Stimulated activated naive CD8-positive, alpha-beta T cell treated with anti-CD3 and anti-CD28 coated beads, Interleukin-15, Interleukin-2, amounts not matched to agents 100 U/mL and 50 U/mL, for 24 hours (primary cell): ENCODE measurements at regions not wholly inside any gene's neighbourhood (a gene's known extent, or its start where the extent isn't known, plus 50 kb on each side); places are given as distances from the start of the nearest gene placed in this dataset.

Source experiments
- ATAC-seq: fragments of 150-1000 bp; cut with Tn5 transposase; one replicate; pipeline ENCODE4 v1.10.0; 2021
- DNase-seq: peaks from one replicate; pipeline ENCODE4 v3.0.0; 2021

- ATAC-seq (peak; percentile 28), DNase-seq (no peak)
Observed at GRCh38 chr21:20538039-20538658, 460.1 kb upstream of the NCAM2 start.

GRCh38 chr21:20545454-20545853 is 452.8 kb upstream of the NCAM2 start:
- ATAC-seq, result no peak
- DNase-seq, result no peak

GRCh38 chr21:20551939-20552338 is 446.3 kb upstream of the NCAM2 start:
- ATAC-seq (no peak), DNase-seq (no peak)

GRCh38 chr21:20554785-20555184 is 443.4 kb upstream of the NCAM2 start:
- DNase-seq (no peak), ATAC-seq (no peak)

- no peak for ATAC-seq
Observed at GRCh38 chr21:20570824-20571232, 427.4 kb upstream of the NCAM2 start.

GRCh38 chr21:20572582-20572981 is 425.6 kb upstream of the NCAM2 start:
- ATAC-seq, result no peak
- no peak for DNase-seq

More at GRCh38 chr21:20570824-20571232, 427.4 kb upstream of the NCAM2 start:
- no peak for DNase-seq

- ATAC-seq (no peak), DNase-seq (no peak)
Observed at GRCh38 chr21:20581361-20581760, 416.8 kb upstream of the NCAM2 start.

GRCh38 chr21:20591284-20591683 is 406.9 kb upstream of the NCAM2 start:
- no peak for ATAC-seq
- DNase-seq, result no peak

- DNase-seq (no peak), ATAC-seq (no peak)
Observed at GRCh38 chr21:20592463-20592862, 405.7 kb upstream of the NCAM2 start.

GRCh38 chr21:20603236-20603635 is 395.0 kb upstream of the NCAM2 start:
- no peak for ATAC-seq

GRCh38 chr21:20611008-20611407 is 387.2 kb upstream of the NCAM2 start:
- ATAC-seq (no peak), DNase-seq (no peak)

More at GRCh38 chr21:20603236-20603635, 395.0 kb upstream of the NCAM2 start:
- DNase-seq, result no peak

GRCh38 chr21:20613654-20614053 is 384.6 kb upstream of the NCAM2 start:
- no peak for DNase-seq
- ATAC-seq, result no peak

- ATAC-seq (no peak), DNase-seq (no peak)
Observed at GRCh38 chr21:20617130-20617529, 381.1 kb upstream of the NCAM2 start.

GRCh38 chr21:20618878-20619277 is 379.3 kb upstream of the NCAM2 start:
- ATAC-seq (no peak), DNase-seq (no peak)

- no peak for DNase-seq
- no peak for ATAC-seq
Observed at GRCh38 chr21:20627594-20627993, 370.6 kb upstream of the NCAM2 start.

- ATAC-seq (no peak), DNase-seq (no peak)
Observed at GRCh38 chr21:20631633-20632032, 366.6 kb upstream of the NCAM2 start.

GRCh38 chr21:20639026-20639425 is 359.2 kb upstream of the NCAM2 start:
- no peak for ATAC-seq
- DNase-seq, result no peak

- ATAC-seq, result no peak
Observed at GRCh38 chr21:20641241-20641640, 357.0 kb upstream of the NCAM2 start.

GRCh38 chr21:20642681-20643080 is 355.5 kb upstream of the NCAM2 start:
- DNase-seq (no peak), ATAC-seq (no peak)

More at GRCh38 chr21:20641241-20641640, 357.0 kb upstream of the NCAM2 start:
- DNase-seq, result no peak

GRCh38 chr21:20644552-20644951 is 353.7 kb upstream of the NCAM2 start:
- ATAC-seq (no peak), DNase-seq (no peak)

- ATAC-seq, result no peak
- no peak for DNase-seq
Observed at GRCh38 chr21:20645344-20645743, 352.9 kb upstream of the NCAM2 start.

- ATAC-seq (no peak), DNase-seq (no peak)
Observed at GRCh38 chr21:20646431-20647165, 351.6 kb upstream of the NCAM2 start.

GRCh38 chr21:20647607-20648006 is 350.6 kb upstream of the NCAM2 start:
- DNase-seq, result no peak

GRCh38 chr21:20649231-20649630 is 349.0 kb upstream of the NCAM2 start:
- DNase-seq (no peak), ATAC-seq (no peak)

More at GRCh38 chr21:20647607-20648006, 350.6 kb upstream of the NCAM2 start:
- no peak for ATAC-seq
